SK-N-SH treated with all-trans-retinoic acid at 6 μM for 48 hours (cell line): ENCODE measurements at regions not wholly inside any gene's neighbourhood (a gene's known extent, or its start where the extent isn't known, plus 50 kb on each side); places are given as distances from the start of the nearest gene placed in this dataset.

ENCODE experiments used
- ATAC-seq: fragments of 200-7000 bp; cut with Tn5 transposase; 3 replicates; pipeline ENCODE4 v1.9.1; 2020; ENCODE audit warnings: mild to moderate bottlenecking, moderate library complexity
- ARNTL ChIP-seq: fragments of 450-650 bp; formaldehyde crosslinking; IDR thresholded peaks from 2 replicates; pipeline ENCODE4 v1.5.0; 2020; ENCODE audit warnings: low read depth, mild to moderate bottlenecking, moderate library complexity, borderline replicate concordance
- CSDC2 ChIP-seq: fragments of 250-450 bp; sonication (Bioruptor Pico); IDR thresholded peaks from 2 replicates; pipeline ENCODE4 v1.5.0; 2020; ENCODE audit warnings: mild to moderate bottlenecking, moderate library complexity
- ESRRG ChIP-seq: fragments of 250-450 bp; sonication (Bioruptor Pico); IDR thresholded peaks from 2 replicates; pipeline ENCODE4 v1.6.1; 2021; ENCODE audit warnings: mild to moderate bottlenecking
- GLIS3 ChIP-seq: fragments of 250-450 bp; sonication (Bioruptor Pico); IDR thresholded peaks from 2 replicates; pipeline ENCODE4 v1.5.0; 2020; ENCODE audit warnings: mild to moderate bottlenecking, moderate library complexity
- ISL1 ChIP-seq: fragments of 250-450 bp; sonication (Bioruptor Pico); IDR thresholded peaks from 2 replicates; pipeline ENCODE4 v2.1.2; 2022; ENCODE audit warnings: mild to moderate bottlenecking, moderate library complexity
- OSR1 ChIP-seq: fragments of 250-450 bp; sonication (Bioruptor Pico); IDR thresholded peaks from 2 replicates; pipeline ENCODE4 v1.8.0; 2022; ENCODE audit warnings: moderate library complexity, mild to moderate bottlenecking, inconsistent platforms
- PPARA ChIP-seq: fragments of 250-450 bp; sonication (Bioruptor Pico); IDR thresholded peaks from 2 replicates; pipeline ENCODE4 v1.5.0; 2020; ENCODE audit warnings: mild to moderate bottlenecking, borderline replicate concordance
- RARB ChIP-seq: fragments of 250-450 bp; sonication (Bioruptor Pico); IDR thresholded peaks from 2 replicates; pipeline ENCODE4 v1.8.0; 2021; ENCODE audit warnings: mild to moderate bottlenecking, moderate library complexity
- TCF4 ChIP-seq: fragments of 250-450 bp; sonication (Bioruptor Pico); IDR thresholded peaks from 2 replicates; pipeline ENCODE4 v1.8.0; 2021; ENCODE audit warnings: mild to moderate bottlenecking, moderate library complexity, borderline replicate concordance
- TOX ChIP-seq: fragments of 250-450 bp; sonication (Bioruptor Pico); IDR thresholded peaks from 2 replicates; pipeline ENCODE4 v1.8.0; 2021; ENCODE audit warnings: mild to moderate bottlenecking, moderate library complexity, borderline replicate concordance
- ZC3H10 ChIP-seq: fragments of 250-450 bp; sonication (Bioruptor Pico); IDR thresholded peaks from 2 replicates; pipeline ENCODE4 v1.5.1; 2021; ENCODE audit warnings: mild to moderate bottlenecking, moderate library complexity
- ZFP3 ChIP-seq: fragments of 250-450 bp; sonication (Bioruptor Pico); IDR thresholded peaks from 2 replicates; pipeline ENCODE4 v1.5.0; 2020; ENCODE audit warnings: mild to moderate bottlenecking, moderate library complexity
- ZFP30 ChIP-seq: fragments of 450-650 bp; formaldehyde crosslinking; IDR thresholded peaks from 2 replicates; pipeline ENCODE4 v1.5.0; 2022; ENCODE audit warnings: mild to moderate bottlenecking, moderate library complexity
- ZNF565 ChIP-seq: fragments of 450-650 bp; formaldehyde crosslinking; conservative IDR thresholded peaks from 2 replicates; pipeline ENCODE4 v1.5.0; 2020; ENCODE audit warnings: low read depth, mild to moderate bottlenecking, moderate library complexity
- ZNF70 ChIP-seq: fragments of 450-650 bp; formaldehyde crosslinking; IDR thresholded peaks from 2 replicates; pipeline ENCODE4 v1.5.0; 2020; ENCODE audit warnings: mild to moderate bottlenecking, moderate library complexity
- ZNF8 ChIP-seq: fragments of 450-650 bp; formaldehyde crosslinking; IDR thresholded peaks from 2 replicates; pipeline ENCODE4 v1.5.0; 2020; ENCODE audit warnings: mild to moderate bottlenecking, moderate library complexity
- TF ChIP-seq, protein P1 (sequence below): fragments of 250-450 bp; sonication (Bioruptor Pico); IDR thresholded peaks from 2 replicates; pipeline ENCODE4 v1.5.1; 2020; ENCODE audit warnings: low read depth, mild to moderate bottlenecking, moderate library complexity
- TF ChIP-seq, protein P2 (sequence below): fragments of 250-450 bp; sonication (Bioruptor Pico); IDR thresholded peaks from 2 replicates; pipeline ENCODE4 v1.8.0; 2021; ENCODE audit warnings: low read depth, mild to moderate bottlenecking, moderate library complexity, borderline replicate concordance
- TF ChIP-seq, protein P3 (sequence below): fragments of 250-450 bp; sonication (Bioruptor Pico); IDR thresholded peaks from 2 replicates; pipeline ENCODE4 v1.8.0; 2020; ENCODE audit warnings: mild to moderate bottlenecking, moderate library complexity, borderline replicate concordance
- TF ChIP-seq, protein P4 (sequence below): fragments of 250-450 bp; sonication (Bioruptor Pico); IDR thresholded peaks from 2 replicates; pipeline ENCODE4 v1.5.0; 2020; ENCODE audit warnings: mild to moderate bottlenecking, moderate library complexity

DNA sequence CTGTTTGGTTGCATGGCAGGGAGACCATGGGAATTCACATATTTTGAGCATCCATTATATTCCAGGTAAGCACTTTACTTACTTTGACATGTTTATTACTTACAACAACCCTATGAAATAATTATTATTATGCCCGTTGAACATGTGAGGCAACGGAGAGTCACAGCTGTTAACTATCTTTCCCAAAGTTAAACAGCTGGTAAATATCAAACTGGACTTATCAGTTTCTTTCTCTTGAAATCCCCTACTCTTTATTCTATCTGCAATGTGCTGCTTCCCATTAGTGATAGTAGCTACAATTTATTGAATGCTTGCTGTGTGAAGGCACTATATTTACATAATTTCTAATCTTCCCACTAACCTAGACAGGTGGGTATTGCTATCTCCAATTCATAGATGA, 847.7 kb upstream of the MAP3K7 start:
- TF ChIP-seq GLIS3 (CRISPR knock-in tag), result no peak
- TF ChIP-seq, protein P1, sequence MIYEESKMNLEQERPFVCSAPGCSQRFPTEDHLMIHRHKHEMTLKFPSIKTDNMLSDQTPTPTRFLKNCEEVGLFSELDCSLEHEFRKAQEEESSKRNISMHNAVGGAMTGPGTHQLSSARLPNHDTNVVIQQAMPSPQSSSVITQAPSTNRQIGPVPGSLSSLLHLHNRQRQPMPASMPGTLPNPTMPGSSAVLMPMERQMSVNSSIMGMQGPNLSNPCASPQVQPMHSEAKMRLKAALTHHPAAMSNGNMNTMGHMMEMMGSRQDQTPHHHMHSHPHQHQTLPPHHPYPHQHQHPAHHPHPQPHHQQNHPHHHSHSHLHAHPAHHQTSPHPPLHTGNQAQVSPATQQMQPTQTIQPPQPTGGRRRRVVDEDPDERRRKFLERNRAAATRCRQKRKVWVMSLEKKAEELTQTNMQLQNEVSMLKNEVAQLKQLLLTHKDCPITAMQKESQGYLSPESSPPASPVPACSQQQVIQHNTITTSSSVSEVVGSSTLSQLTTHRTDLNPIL (CRISPR knock-in tag), result no peak
- no peak for ATAC-seq

DNA sequence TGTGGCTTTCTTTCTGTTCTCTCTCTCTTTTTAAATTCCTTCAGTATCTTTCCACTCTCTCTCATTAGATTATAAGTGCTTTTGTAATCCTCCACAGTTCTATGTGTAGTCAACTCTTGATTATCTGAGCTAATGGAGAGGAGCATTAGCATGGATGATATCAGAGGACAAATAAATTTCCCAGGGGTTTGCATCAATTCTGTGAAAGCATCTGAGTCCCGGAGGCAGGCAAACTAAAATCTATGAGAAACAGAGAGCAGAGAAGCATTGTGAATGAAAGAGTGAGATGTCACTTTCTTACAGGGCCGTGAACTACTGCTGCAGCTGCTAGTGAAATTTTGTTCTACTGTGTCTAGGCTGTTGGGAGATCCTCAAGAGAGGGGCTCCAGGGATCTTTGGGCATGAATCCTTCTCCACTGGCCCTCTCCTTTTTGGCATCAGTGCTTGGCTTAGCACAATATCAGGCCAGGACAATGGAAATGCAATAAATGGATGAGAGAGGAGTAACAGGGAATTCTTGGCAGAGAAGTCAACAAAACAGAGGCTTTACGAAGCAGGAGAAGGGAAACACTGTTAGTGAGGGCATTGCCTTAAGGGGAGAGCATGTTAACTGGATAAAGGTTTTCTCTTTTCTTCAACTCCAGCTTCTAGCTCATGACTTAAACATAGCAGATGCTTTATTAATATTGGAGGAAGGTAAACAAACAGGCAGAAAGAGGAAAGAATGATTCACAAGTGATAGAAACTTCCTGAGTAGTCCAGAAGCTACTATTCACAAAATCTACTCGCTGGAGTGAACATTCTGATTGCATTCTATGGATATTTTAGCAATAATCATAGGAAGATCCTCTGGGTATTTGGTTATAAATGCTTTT, 847.0 kb upstream of the MAP3K7 start:
- TF ChIP-seq, protein P2, sequence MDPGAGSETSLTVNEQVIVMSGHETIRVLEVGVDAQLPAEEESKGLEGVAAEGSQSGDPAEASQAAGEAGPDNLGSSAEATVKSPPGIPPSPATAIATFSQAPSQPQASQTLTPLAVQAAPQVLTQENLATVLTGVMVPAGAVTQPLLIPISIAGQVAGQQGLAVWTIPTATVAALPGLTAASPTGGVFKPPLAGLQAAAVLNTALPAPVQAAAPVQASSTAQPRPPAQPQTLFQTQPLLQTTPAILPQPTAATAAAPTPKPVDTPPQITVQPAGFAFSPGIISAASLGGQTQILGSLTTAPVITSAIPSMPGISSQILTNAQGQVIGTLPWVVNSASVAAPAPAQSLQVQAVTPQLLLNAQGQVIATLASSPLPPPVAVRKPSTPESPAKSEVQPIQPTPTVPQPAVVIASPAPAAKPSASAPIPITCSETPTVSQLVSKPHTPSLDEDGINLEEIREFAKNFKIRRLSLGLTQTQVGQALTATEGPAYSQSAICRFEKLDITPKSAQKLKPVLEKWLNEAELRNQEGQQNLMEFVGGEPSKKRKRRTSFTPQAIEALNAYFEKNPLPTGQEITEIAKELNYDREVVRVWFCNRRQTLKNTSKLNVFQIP (CRISPR knock-in tag), result no peak
- TF ChIP-seq ZNF70 (CRISPR knock-in tag) (no peak), ZFP30 (no peak), ZC3H10 (no peak)
- TF ChIP-seq, protein P1 (CRISPR knock-in tag), result no peak
- TF ChIP-seq, protein P3, sequence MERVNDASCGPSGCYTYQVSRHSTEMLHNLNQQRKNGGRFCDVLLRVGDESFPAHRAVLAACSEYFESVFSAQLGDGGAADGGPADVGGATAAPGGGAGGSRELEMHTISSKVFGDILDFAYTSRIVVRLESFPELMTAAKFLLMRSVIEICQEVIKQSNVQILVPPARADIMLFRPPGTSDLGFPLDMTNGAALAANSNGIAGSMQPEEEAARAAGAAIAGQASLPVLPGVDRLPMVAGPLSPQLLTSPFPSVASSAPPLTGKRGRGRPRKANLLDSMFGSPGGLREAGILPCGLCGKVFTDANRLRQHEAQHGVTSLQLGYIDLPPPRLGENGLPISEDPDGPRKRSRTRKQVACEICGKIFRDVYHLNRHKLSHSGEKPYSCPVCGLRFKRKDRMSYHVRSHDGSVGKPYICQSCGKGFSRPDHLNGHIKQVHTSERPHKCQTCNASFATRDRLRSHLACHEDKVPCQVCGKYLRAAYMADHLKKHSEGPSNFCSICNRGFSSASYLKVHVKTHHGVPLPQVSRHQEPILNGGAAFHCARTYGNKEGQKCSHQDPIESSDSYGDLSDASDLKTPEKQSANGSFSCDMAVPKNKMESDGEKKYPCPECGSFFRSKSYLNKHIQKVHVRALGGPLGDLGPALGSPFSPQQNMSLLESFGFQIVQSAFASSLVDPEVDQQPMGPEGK (CRISPR knock-in tag), result no peak
- no peak for ATAC-seq

DNA sequence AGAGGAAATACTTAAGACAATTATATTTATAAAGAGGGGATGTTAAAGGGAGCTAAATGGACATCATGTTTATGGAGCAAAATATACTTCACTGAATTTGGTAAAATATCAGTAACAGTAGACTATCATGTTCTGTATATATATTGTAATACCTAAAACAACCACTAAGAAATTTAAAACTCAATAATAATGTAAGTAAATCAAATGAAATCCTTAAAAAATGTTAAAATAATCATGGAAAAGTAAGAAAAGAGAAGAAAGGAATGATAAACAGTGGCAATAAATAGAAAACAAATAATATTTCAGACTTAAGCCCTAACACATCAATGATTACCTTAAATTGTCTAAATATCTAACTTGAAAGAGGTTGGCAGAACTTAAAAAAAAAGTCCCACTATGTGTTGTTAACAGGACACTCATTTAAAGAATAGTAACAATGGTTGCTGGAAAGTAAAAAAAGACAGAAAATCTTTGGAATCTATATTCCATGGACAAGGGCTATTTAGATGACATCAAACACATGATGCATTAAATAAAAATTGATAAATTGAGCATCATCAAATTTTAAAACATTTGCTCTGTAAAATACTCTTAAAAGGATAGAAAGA, 842.2 kb upstream of the MAP3K7 start:
- ATAC-seq, result no peak
- TF ChIP-seq, protein P2 (CRISPR knock-in tag), result no peak
- no peak for TF ChIP-seq RARB (CRISPR knock-in tag)
- no peak for TF ChIP-seq OSR1 (CRISPR knock-in tag)
- TF ChIP-seq ZFP3 (CRISPR knock-in tag), result no peak
- TF ChIP-seq ZFP30, result no peak
- TF ChIP-seq ZNF565, result no peak
- no peak for TF ChIP-seq GLIS3 (CRISPR knock-in tag)
- TF ChIP-seq CSDC2 (CRISPR knock-in tag), result no peak
- TF ChIP-seq, protein P4, sequence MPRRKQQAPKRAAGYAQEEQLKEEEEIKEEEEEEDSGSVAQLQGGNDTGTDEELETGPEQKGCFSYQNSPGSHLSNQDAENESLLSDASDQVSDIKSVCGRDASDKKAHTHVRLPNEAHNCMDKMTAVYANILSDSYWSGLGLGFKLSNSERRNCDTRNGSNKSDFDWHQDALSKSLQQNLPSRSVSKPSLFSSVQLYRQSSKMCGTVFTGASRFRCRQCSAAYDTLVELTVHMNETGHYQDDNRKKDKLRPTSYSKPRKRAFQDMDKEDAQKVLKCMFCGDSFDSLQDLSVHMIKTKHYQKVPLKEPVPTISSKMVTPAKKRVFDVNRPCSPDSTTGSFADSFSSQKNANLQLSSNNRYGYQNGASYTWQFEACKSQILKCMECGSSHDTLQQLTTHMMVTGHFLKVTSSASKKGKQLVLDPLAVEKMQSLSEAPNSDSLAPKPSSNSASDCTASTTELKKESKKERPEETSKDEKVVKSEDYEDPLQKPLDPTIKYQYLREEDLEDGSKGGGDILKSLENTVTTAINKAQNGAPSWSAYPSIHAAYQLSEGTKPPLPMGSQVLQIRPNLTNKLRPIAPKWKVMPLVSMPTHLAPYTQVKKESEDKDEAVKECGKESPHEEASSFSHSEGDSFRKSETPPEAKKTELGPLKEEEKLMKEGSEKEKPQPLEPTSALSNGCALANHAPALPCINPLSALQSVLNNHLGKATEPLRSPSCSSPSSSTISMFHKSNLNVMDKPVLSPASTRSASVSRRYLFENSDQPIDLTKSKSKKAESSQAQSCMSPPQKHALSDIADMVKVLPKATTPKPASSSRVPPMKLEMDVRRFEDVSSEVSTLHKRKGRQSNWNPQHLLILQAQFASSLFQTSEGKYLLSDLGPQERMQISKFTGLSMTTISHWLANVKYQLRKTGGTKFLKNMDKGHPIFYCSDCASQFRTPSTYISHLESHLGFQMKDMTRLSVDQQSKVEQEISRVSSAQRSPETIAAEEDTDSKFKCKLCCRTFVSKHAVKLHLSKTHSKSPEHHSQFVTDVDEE (CRISPR knock-in tag), result no peak
- TF ChIP-seq TOX (CRISPR knock-in tag), result no peak
- no peak for TF ChIP-seq ZNF70 (CRISPR knock-in tag)
- TF ChIP-seq, protein P3 (CRISPR knock-in tag), result no peak
- TF ChIP-seq ISL1, result no peak
- no peak for TF ChIP-seq ZNF8 (CRISPR knock-in tag)
- no peak for TF ChIP-seq TCF4 (CRISPR knock-in tag)
- no peak for TF ChIP-seq ZC3H10
- TF ChIP-seq, protein P1 (CRISPR knock-in tag), result no peak
- no peak for TF ChIP-seq ARNTL (CRISPR knock-in tag)
- no peak for TF ChIP-seq ESRRG (CRISPR knock-in tag)
- TF ChIP-seq PPARA (CRISPR knock-in tag), result no peak
